Renal pelvis (tissue), 1 donor: ENCODE measurements at regions not wholly inside any gene's neighbourhood (a gene's known extent, or its start where the extent isn't known, plus 50 kb on each side); places are given as distances from the start of the nearest gene placed in this dataset.
"Not testable (repeated sequence)": the region's sequence is repeated elsewhere in the genome, so short reads cannot be mapped to it uniquely, and the experiment has no call there.

Experiments
- DNase-seq: peaks from one replicate; pipeline ENCODE4 v3.0.0-alpha.2; 2013

- no peak for DNase-seq
Observed at GRCh38 chr6:102761872-102762271, 1368.4 kb downstream of the GRIK2 start.

- no peak for DNase-seq
Observed at GRCh38 chr6:102759415-102759814, 1365.9 kb downstream of the GRIK2 start.

- not testable (repeated sequence) for DNase-seq
Observed at GRCh38 chr6:102758536-102758935, 1365.0 kb downstream of the GRIK2 start.

- peak; percentile 24 for DNase-seq
Observed at GRCh38 chr6:102749210-102749971, 1355.9 kb downstream of the GRIK2 start.

GRCh38 chr6:102746941-102747340 is 1353.4 kb downstream of the GRIK2 start:
- DNase-seq, result no peak

- no peak for DNase-seq
Observed at GRCh38 chr6:102742754-102743356, 1349.3 kb downstream of the GRIK2 start.

GRCh38 chr6:102742028-102742427 is 1348.5 kb downstream of the GRIK2 start:
- DNase-seq, result peak; percentile 33

GRCh38 chr6:102736941-102737368 is 1343.4 kb downstream of the GRIK2 start:
- DNase-seq, result no peak

GRCh38 chr6:102732898-102733297 is 1339.4 kb downstream of the GRIK2 start:
- DNase-seq, result no peak

- DNase-seq, result not testable (repeated sequence)
Observed at GRCh38 chr6:102722086-102722485, 1328.6 kb downstream of the GRIK2 start.

- no peak for DNase-seq
Observed at GRCh38 chr6:102717737-102718456, 1324.4 kb downstream of the GRIK2 start.

- DNase-seq, result no peak
Observed at GRCh38 chr6:102717252-102717651, 1323.7 kb downstream of the GRIK2 start.

- no peak for DNase-seq
Observed at GRCh38 chr6:102701019-102701418, 1307.5 kb downstream of the GRIK2 start.

- DNase-seq, result no peak
Observed at GRCh38 chr6:102686461-102686860, 1293.0 kb downstream of the GRIK2 start.

- no peak for DNase-seq
Observed at GRCh38 chr6:102680413-102680812, 1286.9 kb downstream of the GRIK2 start.

GRCh38 chr6:102679865-102680264 is 1286.4 kb downstream of the GRIK2 start:
- no peak for DNase-seq

GRCh38 chr6:102677225-102677624 is 1283.7 kb downstream of the GRIK2 start:
- DNase-seq, result no peak

- no peak for DNase-seq
Observed at GRCh38 chr6:102670735-102671134, 1277.2 kb downstream of the GRIK2 start.

- DNase-seq, result no peak
Observed at GRCh38 chr6:102662851-102663250, 1269.3 kb downstream of the GRIK2 start.

GRCh38 chr6:102660303-102660702 is 1266.8 kb downstream of the GRIK2 start:
- no peak for DNase-seq

- no peak for DNase-seq
Observed at GRCh38 chr6:102655823-102656222, 1262.3 kb downstream of the GRIK2 start.

GRCh38 chr6:102641426-102641825 is 1247.9 kb downstream of the GRIK2 start:
- no peak for DNase-seq

- no peak for DNase-seq
Observed at GRCh38 chr6:102631921-102632320, 1238.4 kb downstream of the GRIK2 start.
